VCaP (cell line): ENCODE measurements at regions not wholly inside any gene's neighbourhood (a gene's known extent, or its start where the extent isn't known, plus 50 kb on each side); places are given as distances from the start of the nearest gene placed in this dataset.
A peak's percentile ranks its signal among the peaks of the same experiment; 100 is the strongest.
"Not testable (repeated sequence)": the region's sequence is repeated elsewhere in the genome, so short reads cannot be mapped to it uniquely, and the experiment has no call there.

Source experiments
- H3K27ac ChIP-seq: fragments of 450-650 bp; 2 replicates; pipeline ENCODE4 v1.5.1; 2017
- CTCF ChIP-seq: fragments of 450-650 bp; conservative IDR thresholded peaks from 2 replicates; pipeline ENCODE4 v1.5.1; 2017; ENCODE audit warnings: mild to moderate bottlenecking, moderate library complexity

- H3K27ac ChIP-seq = not testable (repeated sequence)
Measured at GRCh38 chr1:148432318-148432717, 50.8 kb downstream of the PPIAL4G start.

DNA sequence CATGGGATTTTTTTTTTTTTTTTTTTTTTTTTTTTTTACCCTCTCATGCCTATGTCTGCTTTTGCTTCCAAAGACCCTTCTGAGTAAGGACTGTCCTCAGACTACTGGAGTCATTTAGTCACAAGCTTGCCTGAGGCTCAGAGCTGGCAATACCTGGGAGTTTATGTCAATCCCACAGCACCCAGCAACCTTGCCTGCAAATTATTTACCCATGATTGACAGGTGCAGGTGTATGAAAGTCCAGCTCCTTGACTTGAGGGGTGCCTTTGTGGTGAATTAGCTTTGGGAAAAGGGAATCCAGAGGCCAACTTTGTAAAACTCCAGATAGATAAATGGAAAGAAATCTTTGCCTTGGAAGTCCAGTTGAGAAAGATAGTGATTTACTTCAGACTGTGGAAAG lies 53.2 kb downstream of the PPIAL4G start:
- H3K27ac ChIP-seq = not testable (repeated sequence)

DNA sequence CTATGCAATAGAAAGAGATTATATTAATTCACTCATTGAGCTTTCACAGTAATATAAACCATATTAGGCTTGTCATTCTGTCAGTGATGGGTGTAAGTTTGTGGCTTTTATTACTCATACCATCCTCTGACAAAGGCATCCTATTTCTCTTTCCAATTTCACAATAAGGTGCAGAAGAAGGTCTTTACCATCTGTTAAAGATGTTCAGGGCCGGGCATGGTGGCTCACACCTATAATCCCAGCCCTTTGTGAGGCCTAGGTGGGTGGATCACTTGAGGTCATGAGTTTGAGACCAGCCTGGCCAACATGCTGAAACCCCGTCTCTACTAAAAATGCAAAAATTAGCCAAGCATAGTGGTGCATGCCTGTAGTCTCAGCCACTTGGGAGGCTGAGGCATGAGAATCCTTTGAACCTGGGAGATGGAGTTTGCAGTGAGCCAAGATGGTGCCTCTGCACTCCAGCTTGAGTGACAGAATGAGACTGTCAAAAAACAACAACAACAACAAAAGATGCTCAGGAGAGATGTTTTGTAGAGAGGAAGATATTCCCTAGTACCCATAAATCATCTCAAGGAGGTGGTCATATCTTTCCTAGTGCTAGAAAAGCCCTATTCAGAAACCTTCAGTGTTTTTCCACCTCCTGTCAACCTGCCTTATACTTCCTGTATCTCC lies 56.0 kb downstream of the PPIAL4G start:
- not testable (repeated sequence) for H3K27ac ChIP-seq

- not testable (repeated sequence) for H3K27ac ChIP-seq
Measured at GRCh38 chr1:148426385-148426784, 56.7 kb downstream of the PPIAL4G start.

DNA sequence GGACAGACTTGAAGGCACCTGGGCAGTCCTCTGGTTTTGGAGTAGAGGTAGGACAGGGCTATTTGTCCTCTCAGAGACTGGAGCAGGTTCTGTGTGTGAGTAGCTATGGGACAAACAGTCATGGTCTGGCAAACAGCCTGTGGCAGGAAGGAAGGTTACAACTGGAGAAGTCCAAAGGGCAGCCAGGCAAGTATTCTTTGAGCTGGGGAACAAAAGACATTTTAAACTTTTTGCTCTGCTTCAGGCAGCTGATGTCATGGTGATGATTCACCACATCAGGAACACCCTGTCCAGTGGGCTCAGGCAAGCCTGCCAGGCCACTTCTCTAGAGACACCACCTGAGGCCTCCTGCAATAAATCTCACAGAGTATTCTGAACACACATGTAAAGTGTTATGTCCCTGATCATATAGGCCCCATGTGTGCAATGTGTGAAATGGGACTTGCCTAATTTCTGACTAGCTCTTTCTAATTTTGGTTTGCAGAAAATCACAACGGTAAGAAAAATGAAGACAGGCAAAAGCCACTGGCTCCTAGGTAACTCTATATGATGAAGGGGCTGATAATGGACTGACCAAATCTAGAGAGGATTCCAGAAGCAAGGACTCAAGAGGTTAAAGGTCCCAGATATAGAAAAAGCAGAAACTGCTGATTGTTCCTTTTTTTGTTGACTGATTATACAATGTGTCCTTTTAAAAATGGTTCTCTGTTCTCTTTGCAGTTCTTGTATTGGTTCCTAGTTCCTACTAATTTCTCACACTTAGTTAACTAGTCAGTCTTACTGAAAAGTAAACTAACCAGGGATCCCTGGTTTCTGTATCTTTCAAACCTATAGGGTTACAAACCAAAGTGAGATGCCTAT lies 58.7 kb downstream of the PPIAL4G start:
- H3K27ac ChIP-seq = not testable (repeated sequence)

GRCh38 chr1:148422921-148423320 lies 60.2 kb downstream of the PPIAL4G start:
- H3K27ac ChIP-seq = not testable (repeated sequence)

GRCh38 chr1:148417241-148417640 lies 65.9 kb downstream of the PPIAL4G start:
- not testable (repeated sequence) for H3K27ac ChIP-seq

DNA sequence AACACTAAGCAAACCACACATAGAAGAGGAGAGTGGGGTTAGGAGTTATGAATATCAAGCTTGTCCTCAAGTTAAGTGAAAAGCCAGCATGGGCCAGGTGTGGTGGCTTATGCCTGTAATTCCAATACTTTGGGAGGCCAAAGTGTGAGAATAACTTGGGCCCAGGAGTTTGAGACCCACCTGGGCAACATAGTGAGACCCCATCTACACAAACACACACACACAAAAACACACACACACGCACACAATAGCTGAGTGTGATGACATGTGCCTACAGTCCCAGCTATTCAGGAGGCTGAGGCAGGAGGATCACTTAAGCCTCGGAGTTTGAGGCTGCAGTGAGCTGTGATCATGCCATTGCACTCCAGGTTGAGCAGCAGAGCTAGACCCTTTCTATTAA lies 69.7 kb downstream of the PPIAL4G start:
- H3K27ac ChIP-seq = not testable (repeated sequence)

- not testable (repeated sequence) for H3K27ac ChIP-seq
Measured at GRCh38 chr1:148404786-148405568, 78.1 kb downstream of the PPIAL4G start.

- not testable (repeated sequence) for H3K27ac ChIP-seq
Measured at GRCh38 chr1:148403925-148404324, 79.2 kb downstream of the PPIAL4G start.

GRCh38 chr1:148403085-148403456 lies 80.0 kb downstream of the PPIAL4G start:
- peak overlapping the region; percentile 66 for H3K27ac ChIP-seq

DNA sequence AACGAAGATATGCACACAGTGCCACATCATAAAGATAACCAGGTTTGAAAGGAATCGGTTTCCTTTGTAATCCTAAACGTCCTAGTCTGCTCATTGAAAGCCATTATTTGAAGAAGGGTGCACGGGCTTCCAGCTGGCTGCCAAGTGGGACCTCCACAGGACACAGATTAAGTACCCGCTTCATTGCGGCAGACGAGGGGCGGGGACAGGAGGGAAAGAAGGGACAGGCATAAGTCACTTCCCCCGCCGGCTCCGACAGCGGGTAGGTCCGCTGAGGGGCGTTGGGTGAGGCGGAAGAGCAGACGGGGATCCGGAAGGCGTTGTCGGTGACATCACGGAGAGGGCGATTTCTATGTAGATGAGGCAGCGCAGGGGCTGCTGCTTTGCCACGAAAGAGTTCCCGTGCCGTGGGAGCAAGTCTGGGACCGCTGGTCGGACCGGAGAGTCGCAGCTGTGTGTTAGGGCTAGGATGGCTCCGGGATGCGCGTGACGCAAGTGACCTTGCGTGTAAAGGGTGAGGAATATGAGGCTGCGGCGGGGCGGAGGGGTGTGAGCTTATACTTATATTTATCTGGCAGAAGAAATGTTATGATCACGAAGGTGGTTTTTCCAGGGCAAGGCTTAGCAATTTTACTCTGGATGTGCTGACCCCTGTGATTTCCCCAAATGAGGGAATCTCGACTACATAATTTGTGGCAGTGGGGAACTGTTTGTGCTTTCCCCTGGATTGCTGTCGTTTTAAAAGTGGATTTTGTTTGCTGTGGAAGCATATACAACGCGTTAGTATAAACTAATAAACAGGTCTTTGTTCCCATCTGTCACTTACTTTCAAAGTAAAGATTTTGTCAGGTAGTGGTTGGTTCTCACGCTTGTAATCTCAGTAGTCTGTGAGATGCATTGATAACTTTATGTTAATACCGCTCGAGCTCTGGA lies 80.7 kb downstream of the PPIAL4G start:
- H3K27ac ChIP-seq = peak overlapping the region; percentile 66

DNA sequence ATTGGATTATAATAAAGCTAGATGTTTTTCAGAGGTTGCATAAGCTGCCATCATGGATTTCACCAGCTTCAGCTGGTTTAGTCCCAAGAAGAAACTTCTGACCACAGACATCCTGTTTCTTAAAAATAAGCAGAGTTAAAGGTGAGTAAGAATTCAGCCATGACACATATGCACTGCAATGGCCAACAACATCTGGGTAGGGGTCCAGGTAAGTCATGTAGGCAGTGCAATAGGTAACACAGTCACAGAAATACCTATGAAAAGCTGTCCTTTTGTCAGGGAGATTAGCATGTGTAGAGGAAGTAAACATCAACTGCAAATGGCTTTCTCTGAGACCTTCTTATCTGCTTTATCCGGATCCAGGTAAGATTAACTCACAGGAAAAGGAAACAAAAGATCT lies 85.6 kb downstream of the PPIAL4G start:
- not testable (repeated sequence) for H3K27ac ChIP-seq

DNA sequence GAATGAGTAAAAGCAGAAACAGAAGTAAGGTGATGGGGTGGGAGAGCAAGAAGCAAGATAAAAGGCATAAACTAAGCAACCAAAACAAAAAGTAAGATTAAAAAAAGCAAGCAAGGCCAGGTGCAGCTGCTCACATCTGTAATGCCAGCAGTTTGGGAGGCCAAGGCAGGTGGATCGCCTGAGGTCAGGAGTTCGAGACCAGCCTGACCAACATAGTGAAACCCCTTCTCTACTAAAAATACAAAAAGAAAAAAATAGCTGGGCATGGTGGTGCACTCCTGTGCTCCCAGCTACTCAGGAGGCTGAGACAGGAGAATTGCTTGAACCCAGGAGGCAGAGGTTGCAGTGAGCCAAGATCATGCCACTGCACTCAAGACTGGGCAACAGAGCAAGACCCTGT lies 90.6 kb downstream of the PPIAL4G start:
- H3K27ac ChIP-seq = not testable (repeated sequence)

DNA sequence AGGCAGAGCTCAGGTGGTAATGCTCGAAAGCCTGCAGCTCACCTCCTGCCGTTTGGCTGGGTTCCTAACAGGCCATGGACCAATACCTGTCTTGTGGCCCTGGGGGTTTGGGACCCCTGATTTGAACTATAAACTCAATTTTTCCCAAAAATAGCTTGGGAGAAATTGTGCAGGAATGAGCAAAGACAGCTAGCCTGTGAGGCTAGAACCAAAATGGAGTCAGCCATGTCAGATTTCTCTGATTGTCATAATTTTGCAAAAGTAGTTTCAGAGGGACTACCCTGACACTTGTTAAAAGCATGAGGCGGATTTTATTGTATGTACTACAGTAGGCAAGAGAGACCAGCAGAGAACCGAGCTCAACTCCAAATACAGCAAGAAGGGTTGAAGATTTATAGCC lies 91.8 kb downstream of the PPIAL4G start:
- not testable (repeated sequence) for H3K27ac ChIP-seq

DNA sequence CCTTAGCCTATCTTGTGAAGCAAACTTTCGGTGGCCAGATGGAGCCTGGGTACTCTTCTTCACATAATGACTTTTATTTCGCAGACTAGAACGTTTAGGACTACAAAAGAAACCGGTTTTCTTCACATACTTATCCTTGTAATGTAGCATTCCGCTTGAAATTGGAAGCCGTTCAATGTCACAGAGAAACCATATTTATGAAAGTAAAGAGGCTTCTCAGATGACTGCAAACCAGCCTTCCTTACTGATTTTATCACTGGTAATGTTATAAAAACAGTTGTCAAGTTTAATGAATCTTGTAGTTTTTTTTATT lies 94.1 kb downstream of the PPIAL4G start:
- no peak for TF ChIP-seq CTCF
- H3K27ac ChIP-seq = peak overlapping the region; percentile 94
